HG03354 (cell line): ENCODE measurements at regions not wholly inside any gene's neighbourhood (a gene's known extent, or its start where the extent isn't known, plus 50 kb on each side); places are given as distances from the start of the nearest gene placed in this dataset.
"Not testable (repeated sequence)": the region's sequence is repeated elsewhere in the genome, so short reads cannot be mapped to it uniquely, and the experiment has no call there.

Experiments
- ATAC-seq: cut with Tn5 transposase; IDR thresholded peaks from one replicate; pipeline ENCODE4 v1.9.1; 2021; ENCODE audit warnings: mild to moderate bottlenecking; ENCODE audit not compliant: unreplicated experiment, poor library complexity, severe bottlenecking

- no peak for ATAC-seq
Observed at GRCh38 chr14:53628261-53628660, 328.4 kb downstream of the BMP4 start.

DNA sequence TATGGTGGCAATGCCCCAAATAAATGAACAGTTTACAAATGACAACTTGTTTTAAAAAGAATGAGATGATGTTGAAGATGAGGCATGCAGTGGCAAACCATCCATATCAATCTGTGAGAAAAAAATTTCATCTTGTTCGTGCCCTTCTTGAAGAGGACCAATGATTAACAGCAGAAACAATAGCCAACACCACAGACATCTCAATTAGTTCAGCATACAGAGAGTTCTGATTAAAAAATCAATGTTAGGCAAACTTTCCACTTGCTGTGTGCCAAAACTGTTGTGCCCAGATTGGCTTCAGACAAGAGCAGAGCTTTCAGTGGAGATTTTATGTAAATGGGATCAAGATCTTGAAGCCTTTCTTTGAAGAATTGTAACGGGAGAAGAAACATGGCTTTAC is 329.9 kb downstream of the BMP4 start:
- ATAC-seq, result no peak

- ATAC-seq, result no peak
Observed at GRCh38 chr14:53622447-53622846, 334.2 kb downstream of the BMP4 start.

GRCh38 chr14:53621921-53622320 is 334.7 kb downstream of the BMP4 start:
- no peak for ATAC-seq

DNA sequence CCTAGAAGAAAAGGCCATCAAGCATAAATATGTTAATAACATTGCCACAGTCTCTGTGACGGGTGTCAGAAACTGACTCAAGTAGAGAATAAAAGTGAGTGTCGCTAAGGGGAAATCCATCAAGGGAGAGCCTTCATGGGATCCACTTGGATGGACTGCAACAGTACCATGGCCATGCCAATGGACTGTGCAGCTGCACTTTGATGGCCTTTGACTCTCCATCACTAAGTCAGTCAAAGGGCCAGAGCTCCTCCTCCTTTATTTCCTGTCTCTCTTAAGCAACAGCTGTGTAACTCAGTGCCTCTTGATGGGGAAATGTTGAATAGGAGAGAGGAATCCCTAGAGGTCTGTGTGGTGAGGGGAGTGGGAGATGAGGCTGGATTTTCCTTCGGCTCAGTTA is 335.2 kb downstream of the BMP4 start:
- peak; percentile 64 for ATAC-seq

GRCh38 chr14:53620890-53621289 is 335.7 kb downstream of the BMP4 start:
- peak; percentile 38 for ATAC-seq

DNA sequence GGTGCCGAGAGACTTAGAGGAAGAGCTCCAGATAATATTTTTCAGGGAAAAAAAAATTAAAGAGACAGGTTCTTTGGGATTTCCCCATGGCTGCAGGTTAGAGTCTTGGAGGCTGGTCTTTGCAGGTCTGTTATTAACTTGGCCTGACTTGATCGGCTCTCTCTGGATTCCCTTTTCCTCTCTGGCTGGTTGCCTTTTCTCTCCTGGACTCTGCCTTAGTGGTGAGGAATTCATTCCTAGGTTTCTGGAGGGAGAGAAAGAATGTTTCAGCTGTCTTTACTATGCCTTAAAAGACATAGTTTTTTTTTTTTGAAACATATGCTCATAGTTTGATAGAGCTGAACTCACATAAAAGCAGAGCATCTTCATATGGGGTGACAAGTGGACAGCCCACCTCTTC is 336.3 kb downstream of the BMP4 start:
- no peak for ATAC-seq

DNA sequence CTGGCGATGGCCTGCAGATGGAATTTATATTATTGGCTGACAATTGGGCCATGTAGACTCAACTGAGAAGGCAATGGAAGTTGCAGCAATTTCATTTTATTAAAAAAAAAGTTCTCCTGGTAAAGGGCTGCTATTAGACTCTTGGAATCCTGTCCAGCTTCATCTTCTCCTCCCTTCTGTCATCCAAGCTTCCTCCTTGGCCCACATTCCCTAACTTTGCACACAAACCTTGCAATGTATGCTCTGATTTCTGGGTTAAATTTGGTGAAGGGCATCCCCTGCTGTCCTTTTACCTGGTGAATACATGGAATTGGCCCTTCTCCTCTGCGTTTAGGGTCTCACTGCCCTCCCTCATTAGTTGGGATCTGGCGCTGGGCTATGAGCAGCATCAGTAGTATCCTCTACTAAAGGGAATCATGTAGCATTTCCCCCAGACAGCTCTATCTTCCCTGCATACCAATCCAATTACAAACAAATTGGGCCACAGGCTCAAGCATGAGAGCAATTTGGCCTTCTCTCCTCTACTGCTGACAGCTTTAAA is 336.9 kb downstream of the BMP4 start:
- ATAC-seq, result no peak

- ATAC-seq, result not testable (repeated sequence)
Observed at GRCh38 chr14:53616536-53616935, 340.1 kb downstream of the BMP4 start.

GRCh38 chr14:53615252-53615651 is 341.4 kb downstream of the BMP4 start:
- no peak for ATAC-seq

GRCh38 chr14:53613404-53614253 is 343.0 kb downstream of the BMP4 start:
- ATAC-seq, result peak; percentile 96

DNA sequence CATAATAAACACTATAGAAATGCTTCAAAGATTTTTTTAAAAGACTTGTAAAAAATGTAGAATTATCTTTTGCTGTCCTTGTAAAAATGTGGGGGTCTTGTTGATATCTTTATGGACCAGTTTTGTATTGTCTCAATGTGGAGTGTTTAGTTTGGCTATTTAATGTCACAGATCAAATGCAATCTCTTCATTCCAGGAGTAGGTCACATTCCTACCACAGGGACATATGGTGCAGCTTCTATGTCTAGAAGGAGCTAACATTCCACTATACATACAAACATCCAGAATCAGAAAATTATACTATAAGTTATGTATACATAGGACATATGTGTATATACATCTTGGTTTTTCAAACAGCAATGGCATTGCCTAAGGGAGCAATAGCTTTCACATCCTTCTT is 345.7 kb downstream of the BMP4 start:
- ATAC-seq, result no peak

DNA sequence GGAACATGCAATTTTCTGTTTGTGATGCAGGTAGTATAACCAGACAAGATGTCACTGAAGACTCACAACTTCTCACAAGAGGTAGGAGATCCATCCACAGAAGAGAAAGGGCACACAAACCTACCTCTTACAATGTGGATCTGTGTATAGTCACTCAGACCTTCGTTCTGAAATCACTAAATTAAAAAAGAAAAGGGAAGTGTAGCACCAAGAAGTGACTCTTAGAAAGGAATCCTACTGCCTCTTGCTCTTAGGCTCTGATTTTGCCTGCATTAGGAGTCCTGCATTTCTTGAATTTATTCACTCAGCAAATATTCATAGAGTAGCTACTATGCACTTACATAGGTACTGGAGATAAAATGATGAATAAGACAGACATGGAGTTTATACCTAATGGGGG is 347.6 kb downstream of the BMP4 start:
- ATAC-seq, result no peak

DNA sequence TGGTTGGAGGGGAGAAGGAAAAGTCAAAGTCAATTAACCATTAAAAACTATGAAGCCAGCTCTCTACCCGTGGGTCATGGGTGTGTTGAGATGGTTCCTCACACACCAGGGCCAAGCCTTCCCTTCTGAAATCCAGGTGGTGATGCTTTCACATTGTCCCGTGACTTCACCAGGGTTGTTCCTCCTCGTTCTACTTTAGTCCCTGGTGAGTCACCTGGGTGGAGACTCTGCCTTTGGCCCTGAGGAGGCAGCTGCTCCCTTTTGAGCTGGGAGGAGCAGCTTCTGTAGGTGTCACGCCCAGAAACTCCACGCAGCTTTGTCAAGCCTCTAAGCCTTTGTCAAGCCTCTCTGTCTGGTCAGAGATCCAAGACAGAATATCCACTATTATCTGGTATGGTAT is 348.3 kb downstream of the BMP4 start:
- ATAC-seq, result no peak

DNA sequence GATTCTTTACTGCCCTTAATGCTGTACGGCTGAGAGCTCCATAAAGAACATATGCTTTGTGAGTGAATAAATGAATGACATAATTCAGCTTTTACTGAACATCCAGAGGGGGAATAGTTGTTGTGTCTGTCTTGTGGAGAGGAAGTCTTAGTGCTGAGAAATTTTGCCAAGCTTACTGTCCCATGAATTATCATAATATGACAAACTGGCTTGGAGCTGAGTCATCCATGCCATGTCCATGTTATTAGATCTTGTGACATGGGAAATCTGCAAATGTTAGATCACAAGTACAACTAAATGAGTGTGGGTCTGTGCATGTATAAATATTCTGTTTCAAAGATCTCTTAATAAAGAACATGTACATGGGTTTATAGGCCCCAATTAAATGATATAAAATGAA is 350.4 kb downstream of the BMP4 start:
- ATAC-seq, result no peak

DNA sequence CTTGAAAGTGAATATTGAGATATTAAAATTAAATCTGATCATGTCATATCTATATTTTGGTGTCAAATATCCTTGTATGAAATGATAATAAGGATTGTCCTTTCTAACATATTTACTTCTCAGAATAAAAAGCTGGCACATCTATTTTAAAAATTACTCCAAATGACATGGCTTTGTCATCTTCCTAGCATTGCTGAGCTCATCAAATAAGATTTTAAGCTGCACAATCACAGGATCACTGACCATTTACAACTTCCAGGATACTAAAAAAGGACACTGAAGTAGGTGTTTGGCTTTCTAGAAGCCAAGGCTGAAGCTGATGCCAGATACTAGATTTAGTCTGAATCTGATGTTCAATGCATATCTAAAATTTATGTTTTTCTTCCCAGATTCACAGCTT is 351.1 kb downstream of the BMP4 start:
- ATAC-seq, result no peak

- ATAC-seq, result no peak
Observed at GRCh38 chr14:53603994-53604393, 352.6 kb downstream of the BMP4 start.

DNA sequence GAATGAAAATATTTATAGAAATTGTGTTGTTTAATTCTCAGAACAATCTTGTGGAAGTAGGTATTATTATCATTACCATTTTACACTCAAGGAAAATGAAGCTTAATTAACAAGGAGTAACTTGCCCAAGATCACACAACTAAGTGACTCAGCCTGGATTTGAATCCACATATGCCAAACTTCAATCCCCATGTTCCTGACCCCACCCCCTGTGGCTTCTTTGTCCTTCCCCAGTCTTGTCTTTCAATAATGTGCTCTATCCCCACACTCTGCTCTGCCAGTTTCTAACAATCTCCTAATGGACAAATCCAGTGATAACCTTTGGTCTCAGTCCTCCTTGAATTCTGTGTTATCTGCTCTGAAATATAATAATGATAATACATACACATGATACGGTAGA is 355.2 kb downstream of the BMP4 start:
- ATAC-seq, result no peak

DNA sequence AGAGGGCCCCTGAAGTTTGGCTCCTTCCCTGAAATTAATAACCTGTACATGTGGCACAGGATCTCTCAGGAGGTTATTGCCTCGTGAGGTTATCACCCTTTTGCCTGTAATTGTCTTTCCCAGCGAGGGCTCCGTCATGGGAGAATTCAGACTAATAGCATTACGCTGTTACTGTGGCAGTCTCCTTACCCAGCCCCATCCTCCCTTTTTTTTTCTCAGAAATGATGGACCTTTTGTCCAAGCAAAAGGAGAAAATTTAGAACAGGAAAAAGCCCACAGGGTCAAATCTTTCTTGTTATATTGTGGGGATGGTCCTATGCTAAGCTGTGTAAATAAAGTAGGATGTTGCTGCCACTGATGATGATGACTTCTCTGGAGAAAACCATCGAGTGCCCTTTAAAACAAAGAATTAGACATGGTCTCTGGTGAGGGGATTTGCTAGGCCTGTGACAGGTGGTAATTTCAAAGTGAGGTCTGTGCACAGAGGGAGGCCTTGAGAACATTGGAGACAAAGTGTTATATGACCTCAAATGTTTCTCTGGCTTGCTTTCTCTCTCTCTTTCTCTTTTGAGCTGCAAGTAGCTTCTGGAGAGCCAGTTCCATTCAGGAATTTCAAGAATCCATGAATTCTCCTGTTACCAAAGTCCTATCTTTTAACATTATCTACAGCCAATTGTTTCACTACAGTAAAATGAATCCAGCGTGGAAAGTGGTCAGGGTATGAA is 357.2 kb downstream of the BMP4 start:
- ATAC-seq, result no peak

- no peak for ATAC-seq
Observed at GRCh38 chr14:53596853-53597525, 359.6 kb downstream of the BMP4 start.
